HL-60 (cell line): ENCODE measurements at regions not wholly inside any gene's neighbourhood (a gene's known extent, or its start where the extent isn't known, plus 50 kb on each side); places are given as distances from the start of the nearest gene placed in this dataset.

Source experiments
- CTCF ChIP-seq: IDR thresholded peaks from one replicate; pipeline ENCODE4 v1.5.1; 2011; ENCODE audit warnings: low read length, control low read depth, inconsistent platforms; ENCODE audit not compliant: insufficient read depth
- GABPA ChIP-seq: IDR thresholded peaks from 2 replicates; pipeline ENCODE4 v1.6.1; 2012; ENCODE audit warnings: low read depth
- POLR2AphosphoS5 ChIP-seq: IDR thresholded peaks from 2 replicates; pipeline ENCODE4 v1.6.1; 2012; ENCODE audit warnings: low read depth
- REST ChIP-seq: IDR thresholded peaks from 2 replicates; pipeline ENCODE4 v1.6.1; 2012; ENCODE audit warnings: low read depth; ENCODE audit not compliant: insufficient replicate concordance
- SPI1 ChIP-seq: IDR thresholded peaks from 2 replicates; pipeline ENCODE4 v1.6.1; 2012; ENCODE audit warnings: low read depth, mild to moderate bottlenecking, borderline replicate concordance

- TF ChIP-seq SPI1 (no peak), CTCF (no peak), REST (no peak), POLR2AphosphoS5 (no peak), GABPA (no peak)
Observed at GRCh38 chr16:17589898-17590297, 119.1 kb upstream of the XYLT1 start.
